ENCODE measurements at regions not wholly inside any gene's neighbourhood (a gene's known extent, or its start where the extent isn't known, plus 50 kb on each side); places are given as distances from the start of the nearest gene placed in this dataset.

DNA sequence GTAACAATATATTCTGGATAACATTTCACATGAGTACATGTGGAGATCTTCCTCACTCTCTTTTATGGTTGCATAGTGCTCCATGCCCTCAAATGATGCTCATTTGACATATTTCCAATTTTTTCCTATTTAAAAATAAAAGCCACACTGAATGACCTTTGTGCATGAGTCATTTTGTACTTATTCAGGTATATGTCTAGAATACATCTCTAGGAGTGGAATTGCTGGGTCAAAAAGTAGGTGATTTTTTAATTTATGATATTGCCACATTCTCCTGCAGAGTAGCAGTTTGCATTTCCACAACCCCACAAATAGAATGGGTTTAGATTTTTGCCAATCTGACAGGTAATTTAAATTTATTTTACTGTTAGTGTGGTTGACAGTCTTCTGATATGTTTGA is 104.8 kb downstream of the RPAP3 start:
- Histone ChIP-seq H3K27me3 (no peaks in the 10 kb centered on the region), H3K4me3 (ENCODE audit: low read depth in 1 of 2, low read length in 1 of 2) (no peak overlapping the region), H3K9me3 (no peaks in the 10 kb centered on the region), H3K4me1 (ENCODE audit: control insufficient read depth in 1 of 2, insufficient read depth in 1 of 2, low read depth in 1 of 2, low read length in 1 of 2) (peaks cover 4 to 15% of the 10 kb centered on the region in 2 experiments), H3K27ac (no peak overlapping the region), H3K36me3 (no peaks in the 10 kb centered on the region)
- TF ChIP-seq, protein P1, sequence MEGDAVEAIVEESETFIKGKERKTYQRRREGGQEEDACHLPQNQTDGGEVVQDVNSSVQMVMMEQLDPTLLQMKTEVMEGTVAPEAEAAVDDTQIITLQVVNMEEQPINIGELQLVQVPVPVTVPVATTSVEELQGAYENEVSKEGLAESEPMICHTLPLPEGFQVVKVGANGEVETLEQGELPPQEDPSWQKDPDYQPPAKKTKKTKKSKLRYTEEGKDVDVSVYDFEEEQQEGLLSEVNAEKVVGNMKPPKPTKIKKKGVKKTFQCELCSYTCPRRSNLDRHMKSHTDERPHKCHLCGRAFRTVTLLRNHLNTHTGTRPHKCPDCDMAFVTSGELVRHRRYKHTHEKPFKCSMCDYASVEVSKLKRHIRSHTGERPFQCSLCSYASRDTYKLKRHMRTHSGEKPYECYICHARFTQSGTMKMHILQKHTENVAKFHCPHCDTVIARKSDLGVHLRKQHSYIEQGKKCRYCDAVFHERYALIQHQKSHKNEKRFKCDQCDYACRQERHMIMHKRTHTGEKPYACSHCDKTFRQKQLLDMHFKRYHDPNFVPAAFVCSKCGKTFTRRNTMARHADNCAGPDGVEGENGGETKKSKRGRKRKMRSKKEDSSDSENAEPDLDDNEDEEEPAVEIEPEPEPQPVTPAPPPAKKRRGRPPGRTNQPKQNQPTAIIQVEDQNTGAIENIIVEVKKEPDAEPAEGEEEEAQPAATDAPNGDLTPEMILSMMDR (IDR thresholded peaks at IDR 0.05) = no peak

DNA sequence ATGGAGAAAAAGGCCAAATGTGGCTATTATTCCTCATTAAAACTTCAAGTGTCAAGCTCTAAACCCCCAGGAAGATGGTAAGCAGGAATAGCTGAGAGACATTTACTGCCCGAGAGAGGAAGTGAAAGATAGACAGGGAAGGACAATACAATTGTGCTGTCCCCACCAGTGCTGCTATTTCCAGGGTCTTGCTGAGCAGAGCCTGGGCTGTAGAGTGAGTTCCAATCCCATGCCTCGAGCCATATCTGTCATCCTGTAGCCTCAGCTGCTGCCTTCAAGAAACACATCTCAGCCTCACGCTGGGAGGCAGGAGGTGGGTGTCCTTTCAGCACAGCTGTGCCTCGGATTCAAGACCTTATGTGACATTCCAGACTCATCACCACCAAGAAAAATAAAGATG is 114.0 kb downstream of the RPAP3 start:
- H3K27ac ChIP-seq = no peak overlapping the region
- no peak overlapping the region for H3K4me3 ChIP-seq (ENCODE audit: low read depth in 1 of 2, low read length in 1 of 2)
- TF ChIP-seq, protein P1 (IDR thresholded peaks at IDR 0.05) = no peak
- no peaks in the 10 kb centered on the region for H3K27me3 ChIP-seq
- peaks cover 4 to 12% of the 10 kb centered on the region in 2 experiments for H3K4me1 ChIP-seq (ENCODE audit: control insufficient read depth in 1 of 2, insufficient read depth in 1 of 2, low read depth in 1 of 2, low read length in 1 of 2)
- no peaks in the 10 kb centered on the region for H3K36me3 ChIP-seq
- H3K9me3 ChIP-seq = no peaks in the 10 kb centered on the region

DNA sequence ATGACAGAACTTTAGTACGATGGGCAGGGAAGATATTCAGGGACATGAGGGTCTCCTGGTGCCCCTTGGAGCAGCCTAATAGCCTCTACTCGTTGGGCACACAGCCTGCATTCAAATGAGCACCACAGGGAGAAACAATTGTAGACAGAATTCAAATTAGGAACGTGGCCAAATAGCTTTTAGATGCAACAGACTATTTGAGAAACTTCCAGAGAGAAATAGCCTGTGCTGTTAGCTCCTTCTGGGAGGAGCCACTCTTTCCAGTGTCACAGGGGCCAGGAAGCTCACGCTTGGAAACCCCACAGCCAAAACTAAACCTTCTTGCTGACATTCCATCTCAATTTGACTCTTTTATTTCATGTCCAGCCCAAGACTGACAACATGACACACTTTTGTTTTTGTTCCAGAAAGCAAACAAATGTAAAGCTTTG is 114.5 kb downstream of the RPAP3 start:
- Histone ChIP-seq H3K4me3 (ENCODE audit: low read depth in 1 of 2, low read length in 1 of 2) (no peak overlapping the region), H3K27ac (no peak overlapping the region), H3K4me1 (ENCODE audit: control insufficient read depth in 1 of 2, insufficient read depth in 1 of 2, low read depth in 1 of 2, low read length in 1 of 2) (peaks cover 4 to 12% of the 10 kb centered on the region in 2 experiments), H3K36me3 (no peaks in the 10 kb centered on the region), H3K27me3 (no peaks in the 10 kb centered on the region), H3K9me3 (no peaks in the 10 kb centered on the region)
- TF ChIP-seq, protein P1 (IDR thresholded peaks at IDR 0.05) = no peak

DNA sequence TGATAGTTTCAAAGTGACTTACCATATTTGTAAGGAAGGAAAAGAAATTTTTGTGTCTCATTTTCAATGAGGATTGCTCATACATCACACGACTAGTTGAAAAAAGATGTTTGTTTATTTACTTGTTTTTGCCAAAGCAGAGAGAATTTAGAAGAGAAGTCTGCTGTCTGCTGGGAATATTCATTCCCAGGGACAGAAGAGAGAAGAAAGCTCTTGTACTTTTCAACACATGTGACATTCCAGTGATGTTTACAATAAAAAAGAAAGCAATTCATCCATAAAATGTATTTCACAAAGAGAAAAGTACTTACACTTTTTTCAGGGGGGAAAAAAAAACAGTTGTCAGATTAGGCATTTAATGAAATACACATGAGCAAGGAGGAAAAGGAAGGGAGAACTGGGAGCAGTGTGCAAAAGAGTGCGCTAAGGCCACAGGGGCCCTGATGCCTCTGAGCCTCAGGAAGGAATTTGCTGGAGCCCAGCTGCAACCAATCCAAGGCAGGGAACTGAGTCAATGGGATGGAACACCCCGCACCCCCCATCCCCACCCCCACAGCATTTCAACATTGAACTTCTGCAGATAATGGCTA is 115.0 kb downstream of the RPAP3 start:
- TF ChIP-seq, protein P1 (IDR thresholded peaks at IDR 0.05) = no peak
- Histone ChIP-seq H3K4me3 (ENCODE audit: low read depth in 1 of 2, low read length in 1 of 2) (no peak overlapping the region), H3K4me1 (ENCODE audit: control insufficient read depth in 1 of 2, insufficient read depth in 1 of 2, low read depth in 1 of 2, low read length in 1 of 2) (peaks cover 4 to 12% of the 10 kb centered on the region in 2 experiments), H3K9me3 (no peaks in the 10 kb centered on the region), H3K36me3 (no peaks in the 10 kb centered on the region), H3K27me3 (no peaks in the 10 kb centered on the region), H3K27ac (no peak overlapping the region)

DNA sequence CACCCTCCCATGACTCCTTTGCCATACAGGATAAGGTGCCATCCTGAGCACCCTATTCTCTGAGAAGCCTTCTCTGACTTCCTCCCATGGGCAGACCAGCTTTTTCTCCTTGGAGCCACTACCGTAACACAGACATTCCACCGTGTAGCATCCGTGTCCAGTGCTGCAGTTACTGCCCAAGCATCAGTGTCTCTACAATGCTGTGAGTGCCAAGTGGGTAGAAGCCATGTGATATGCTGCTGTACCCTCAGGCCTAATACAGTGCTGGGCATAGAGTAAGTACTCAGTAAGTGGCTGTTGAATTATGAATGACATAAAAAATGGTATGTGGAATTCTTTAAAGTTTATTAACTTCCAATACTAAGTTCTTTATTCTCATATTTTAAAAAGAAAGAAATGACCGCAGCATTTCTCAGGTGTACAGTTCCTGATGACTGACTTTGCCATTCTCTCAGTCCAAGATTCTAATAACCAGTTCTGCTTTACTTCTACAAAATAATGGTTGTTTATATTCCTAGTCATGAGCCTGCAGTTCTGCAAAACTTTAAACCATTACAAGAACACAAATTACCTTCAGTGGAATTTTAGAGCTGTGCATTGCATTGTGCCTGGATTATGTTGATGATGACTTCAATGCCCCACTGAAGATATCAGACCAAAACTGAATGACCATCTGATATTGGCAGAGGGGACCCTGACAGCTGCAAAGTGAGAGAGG is 118.7 kb downstream of the RPAP3 start:
- H3K36me3 ChIP-seq = no peaks in the 10 kb centered on the region
- no peak overlapping the region for H3K27ac ChIP-seq
- TF ChIP-seq, protein P1 (IDR thresholded peaks at IDR 0.05) = no peak
- H3K4me1 ChIP-seq (ENCODE audit: control insufficient read depth in 1 of 2, insufficient read depth in 1 of 2, low read depth in 1 of 2, low read length in 1 of 2) = peaks cover 7 to 15% of the 10 kb centered on the region in 2 experiments
- no peak overlapping the region for H3K4me3 ChIP-seq (ENCODE audit: low read depth in 1 of 2, low read length in 1 of 2)
- H3K27me3 ChIP-seq = no peaks in the 10 kb centered on the region
- no peaks in the 10 kb centered on the region for H3K9me3 ChIP-seq

Measured in neutrophil (primary cell).